Naive thymus-derived CD4-positive, alpha-beta T cell (primary cell): ENCODE measurements at regions not wholly inside any gene's neighbourhood (a gene's known extent, or its start where the extent isn't known, plus 50 kb on each side); places are given as distances from the start of the nearest gene placed in this dataset.

Experiments used
- ATAC-seq: fragments of 150-1000 bp; cut with Tn5 transposase; 2 replicates; pipeline ENCODE4 v1.10.0; 2021; ENCODE audit warnings: mild to moderate bottlenecking, moderate library complexity
- CTCF ChIA-PET: fragments of 350-600 bp; sonication (Branson Sonifier 250); formaldehyde crosslinking; loops from one replicate; lab custom pipeline; 2021; ENCODE audit warnings: antibody characterized with exemption; lab: Charles Lee
- POLR2A ChIA-PET: fragments of 350-600 bp; sonication (Branson Sonifier 250); formaldehyde crosslinking; loops from one replicate; lab custom pipeline; 2021; ENCODE audit warnings: antibody characterized with exemption, inconsistent platforms; lab: Charles Lee
- DNase-seq, 9 donors: peaks; one replicate each; pipeline versions ENCODE4 v3.0.0 to v3.0.0-alpha.2; 2020 to 2022; ENCODE audit warnings: mixed read lengths in 1 of 9
- H3K27ac ChIP-seq: one replicate; pipeline ENCODE4 v1.7.0; 2013; ENCODE audit warnings: mild to moderate bottlenecking, low read depth, low read length, moderate library complexity
- H3K27me3 ChIP-seq, 2 donors: one replicate each; pipeline ENCODE4 v1.7.0; 2013; ENCODE audit warnings: low read length in 2 of 2, mild to moderate bottlenecking in 2 of 2, moderate library complexity in 2 of 2; ENCODE audit not compliant: control insufficient read depth in 2 of 2, insufficient read depth in 2 of 2
- H3K36me3 ChIP-seq, 3 experiments: 1 replicate in 2 of 3; 2 replicates in 1 of 3; pipeline ENCODE4 v1.7.0; 2013; ENCODE audit warnings: low read length in 3 of 3, mild to moderate bottlenecking in 3 of 3, moderate library complexity in 1 of 3; ENCODE audit not compliant: insufficient read depth in 3 of 3, control insufficient read depth in 2 of 3
- H3K4me1 ChIP-seq, 2 donors: one replicate each; pipeline ENCODE4 v1.7.0; 2013; ENCODE audit warnings: low read length in 2 of 2, mild to moderate bottlenecking in 2 of 2, moderate library complexity in 1 of 2; ENCODE audit not compliant: control insufficient read depth in 2 of 2, insufficient read depth in 2 of 2
- H3K4me3 ChIP-seq: 2 replicates; pipeline ENCODE4 v1.7.0; 2013; ENCODE audit warnings: mild to moderate bottlenecking, low read length
- H3K9me3 ChIP-seq, 3 experiments: 1 replicate in 2 of 3; 2 replicates in 1 of 3; pipeline ENCODE4 v1.7.0; 2013; ENCODE audit warnings: low read length in 3 of 3; ENCODE audit not compliant: control insufficient read depth in 2 of 3
- H3K27ac Mint-ChIP-seq, 9 donors: one replicate each; pipeline ENCODE4 v1.8.0; 2020 to 2022; ENCODE audit warnings: mixed read lengths in 9 of 9, mild to moderate bottlenecking in 8 of 9, moderate library complexity in 5 of 9, inconsistent platforms in 2 of 9
- H3K27me3 Mint-ChIP-seq, 5 donors: one replicate each; pipeline ENCODE4 v1.8.0; 2021 to 2022; ENCODE audit warnings: mixed read lengths in 5 of 5, mild to moderate bottlenecking in 1 of 5
- H3K36me3 Mint-ChIP-seq, 5 donors: one replicate each; pipeline ENCODE4 v1.8.0; 2020 to 2022; ENCODE audit warnings: mixed read lengths in 5 of 5, mild to moderate bottlenecking in 3 of 5, inconsistent platforms in 1 of 5
- H3K4me1 Mint-ChIP-seq, 7 donors: one replicate each; pipeline ENCODE4 v1.8.0; 2020 to 2022; ENCODE audit warnings: mixed read lengths in 7 of 7, mild to moderate bottlenecking in 3 of 7, inconsistent platforms in 1 of 7
- H3K4me3 Mint-ChIP-seq, 10 donors: one replicate each; pipeline ENCODE4 v1.8.0; 2020 to 2022; ENCODE audit warnings: mild to moderate bottlenecking in 10 of 10, mixed read lengths in 10 of 10, moderate library complexity in 6 of 10, inconsistent platforms in 2 of 10
- H3K9me3 Mint-ChIP-seq, 11 donors: one replicate each; pipeline ENCODE4 v1.8.0; 2020 to 2022; ENCODE audit warnings: mixed read lengths in 11 of 11, mild to moderate bottlenecking in 4 of 11, inconsistent platforms in 1 of 11, moderate library complexity in 1 of 11
- intact Hi-C, 2 donors: fragments of 100-400 bp; cut with micrococcal nuclease; formaldehyde crosslinking; loops; one replicate each; pipeline ENCODE4 v1.15.1; 2023

GRCh38 chr18:39191058-39191457 lies 1625.5 kb upstream of the CELF4 start:
- POLR2A ChIA-PET = no interaction called here
- CTCF ChIA-PET = no interaction called here
- Mint-ChIP-seq H3K4me3 (no peak overlapping the region), H3K36me3 (no peaks in the 10 kb centered on the region), H3K27me3 (no peaks in the 10 kb centered on the region), H3K27ac (no peak overlapping the region), H3K4me1 (no peaks in the 10 kb centered on the region), H3K9me3 (peaks cover 0 to 4% (median 0%) of the 10 kb centered on the region in 11 donors)
- H3K9me3 ChIP-seq = no peaks in the 10 kb centered on the region
- H3K27me3 ChIP-seq = no peaks in the 10 kb centered on the region
- DNase-seq = no peak
- no peaks in the 10 kb centered on the region for H3K36me3 ChIP-seq
- ATAC-seq = no peak
- no peak overlapping the region for H3K4me3 ChIP-seq
- H3K27ac ChIP-seq = no peak overlapping the region
- intact Hi-C loops = loop anchor here in 1 of 2 donors (10.0 kb wide), 1 partner anchor 56 kb away; no protein-coding TSS in a partner anchor
- no peaks in the 10 kb centered on the region for H3K4me1 ChIP-seq

DNA sequence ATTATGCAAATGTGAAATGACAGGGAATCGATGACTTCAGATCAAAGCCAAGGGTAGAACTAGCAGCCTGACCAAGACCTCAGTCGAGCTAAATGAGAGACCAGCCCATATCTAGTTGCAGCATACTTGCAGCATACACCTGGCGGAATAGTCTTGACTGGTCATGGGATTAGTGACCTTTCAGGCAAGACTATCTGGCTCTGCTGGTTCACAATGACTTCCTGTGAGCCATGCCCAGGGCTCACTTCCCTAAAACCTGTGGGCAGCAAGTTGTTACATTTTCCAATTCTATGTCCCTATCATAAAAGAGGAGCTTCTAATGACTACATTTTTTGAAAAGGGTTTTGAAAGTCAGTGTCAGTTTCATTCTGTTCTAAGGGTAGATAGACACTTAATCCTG lies 1624.9 kb upstream of the CELF4 start:
- POLR2A ChIA-PET = no interaction called here

GRCh38 chr18:39188278-39188677 lies 1622.7 kb upstream of the CELF4 start:
- ChIA-PET POLR2A (no interaction called here), CTCF (no interaction called here)
- Mint-ChIP-seq H3K27me3 (no peaks in the 10 kb centered on the region), H3K36me3 (no peaks in the 10 kb centered on the region), H3K9me3 (peaks cover 0 to 5% (median 0%) of the 10 kb centered on the region in 11 donors), H3K4me3 (no peak overlapping the region), H3K4me1 (no peaks in the 10 kb centered on the region), H3K27ac (no peak overlapping the region)
- Histone ChIP-seq H3K9me3 (no peaks in the 10 kb centered on the region), H3K36me3 (no peaks in the 10 kb centered on the region), H3K27me3 (no peaks in the 10 kb centered on the region), H3K27ac (no peak overlapping the region), H3K4me3 (no peak overlapping the region), H3K4me1 (no peaks in the 10 kb centered on the region)
- intact Hi-C loops = no loop called here
- DNase-seq (no peak), ATAC-seq (no peak)

More for the DNA sequence above, 1624.9 kb upstream of the CELF4 start:
- Histone ChIP-seq H3K27me3 (no peaks in the 10 kb centered on the region), H3K27ac (no peak overlapping the region), H3K36me3 (no peaks in the 10 kb centered on the region), H3K4me3 (no peak overlapping the region), H3K9me3 (no peaks in the 10 kb centered on the region), H3K4me1 (no peaks in the 10 kb centered on the region)
- Mint-ChIP-seq H3K27ac (no peak overlapping the region), H3K4me1 (no peaks in the 10 kb centered on the region), H3K36me3 (no peaks in the 10 kb centered on the region), H3K27me3 (no peaks in the 10 kb centered on the region), H3K4me3 (no peak overlapping the region), H3K9me3 (peaks cover 0 to 2% (median 0%) of the 10 kb centered on the region in 11 donors)
- CTCF ChIA-PET = no interaction called here
- DNase-seq (no peak), ATAC-seq (no peak)
- intact Hi-C loops = loop anchor here in 1 of 2 donors (10.0 kb wide), 1 partner anchor 56 kb away; no protein-coding TSS in a partner anchor

- no peaks in the 10 kb centered on the region for H3K4me1 ChIP-seq
- Mint-ChIP-seq H3K36me3 (no peaks in the 10 kb centered on the region), H3K4me1 (no peaks in the 10 kb centered on the region), H3K27me3 (no peaks in the 10 kb centered on the region), H3K27ac (no peak overlapping the region), H3K4me3 (no peak overlapping the region), H3K9me3 (peaks cover 0 to 8% (median 0%) of the 10 kb centered on the region in 11 donors)
- no peaks in the 10 kb centered on the region for H3K9me3 ChIP-seq
- intact Hi-C loops = no loop called here
- POLR2A ChIA-PET = no interaction called here
- H3K4me3 ChIP-seq = no peak overlapping the region
- CTCF ChIA-PET = no interaction called here
- no peaks in the 10 kb centered on the region for H3K36me3 ChIP-seq
- H3K27ac ChIP-seq = no peak overlapping the region
- no peaks in the 10 kb centered on the region for H3K27me3 ChIP-seq
- no peak for ATAC-seq
- no peak for DNase-seq
These were observed 1620.4 kb upstream of the CELF4 start for GRCh38 chr18:39186008-39186407.

- CTCF ChIA-PET = no interaction called here
- intact Hi-C loops = no loop called here
These were observed 1618.6 kb upstream of the CELF4 start for GRCh38 chr18:39184176-39184575.

GRCh38 chr18:39178166-39178565 lies 1612.6 kb upstream of the CELF4 start:
- ChIA-PET CTCF (no interaction called here), POLR2A (no interaction called here)
- Histone ChIP-seq H3K36me3 (no peaks in the 10 kb centered on the region), H3K27ac (no peak overlapping the region), H3K27me3 (no peaks in the 10 kb centered on the region), H3K4me1 (no peaks in the 10 kb centered on the region), H3K9me3 (no peaks in the 10 kb centered on the region), H3K4me3 (no peak overlapping the region)
- no peak for DNase-seq
- ATAC-seq = no peak
- H3K27ac Mint-ChIP-seq = no peak overlapping the region
- H3K4me1 Mint-ChIP-seq = no peaks in the 10 kb centered on the region
- H3K9me3 Mint-ChIP-seq = peaks cover 0 to 17% (median 0%) of the 10 kb centered on the region in 11 donors
- no peak overlapping the region for H3K4me3 Mint-ChIP-seq
- H3K27me3 Mint-ChIP-seq = no peaks in the 10 kb centered on the region
- no peaks in the 10 kb centered on the region for H3K36me3 Mint-ChIP-seq
- intact Hi-C loops = no loop called here

More at GRCh38 chr18:39184176-39184575, 1618.6 kb upstream of the CELF4 start:
- no peaks in the 10 kb centered on the region for H3K36me3 Mint-ChIP-seq
- DNase-seq (no peak), ATAC-seq (no peak)
- no peak overlapping the region for H3K27ac ChIP-seq
- H3K9me3 Mint-ChIP-seq = peaks cover 0 to 8% (median 0%) of the 10 kb centered on the region in 11 donors
- no peaks in the 10 kb centered on the region for H3K4me1 ChIP-seq
- H3K9me3 ChIP-seq = no peaks in the 10 kb centered on the region
- H3K27me3 ChIP-seq = no peaks in the 10 kb centered on the region
- H3K36me3 ChIP-seq = no peaks in the 10 kb centered on the region
- no peaks in the 10 kb centered on the region for H3K27me3 Mint-ChIP-seq
- no peak overlapping the region for H3K4me3 ChIP-seq
- POLR2A ChIA-PET = no interaction called here
- no peak overlapping the region for H3K27ac Mint-ChIP-seq
- no peaks in the 10 kb centered on the region for H3K4me1 Mint-ChIP-seq
- H3K4me3 Mint-ChIP-seq = no peak overlapping the region

GRCh38 chr18:39172695-39173421 lies 1607.3 kb upstream of the CELF4 start:
- Histone ChIP-seq H3K9me3 (no peaks in the 10 kb centered on the region), H3K4me3 (no peak overlapping the region), H3K36me3 (no peaks in the 10 kb centered on the region), H3K4me1 (no peaks in the 10 kb centered on the region), H3K27ac (no peak overlapping the region), H3K27me3 (no peaks in the 10 kb centered on the region)
- DNase-seq = no peak
- intact Hi-C loops = no loop called here
- ATAC-seq = no peak
- H3K4me3 Mint-ChIP-seq = no peak overlapping the region
- H3K9me3 Mint-ChIP-seq = peaks cover 0 to 25% (median 0%) of the 10 kb centered on the region in 11 donors
- ChIA-PET CTCF (no interaction called here), POLR2A (no interaction called here)
- no peak overlapping the region for H3K27ac Mint-ChIP-seq
- H3K36me3 Mint-ChIP-seq = no peaks in the 10 kb centered on the region
- no peaks in the 10 kb centered on the region for H3K27me3 Mint-ChIP-seq
- no peaks in the 10 kb centered on the region for H3K4me1 Mint-ChIP-seq
